GM12874 (cell line): ENCODE measurements at regions not wholly inside any gene's neighbourhood (a gene's known extent, or its start where the extent isn't known, plus 50 kb on each side); places are given as distances from the start of the nearest gene placed in this dataset.

Experiments used
- CTCF ChIP-seq: IDR thresholded peaks from 2 replicates; pipeline ENCODE4 v1.5.1; 2011; ENCODE audit warnings: low read depth, mild to moderate bottlenecking, control low read depth, low read length, moderate library complexity; ENCODE audit not compliant: insufficient read depth

GRCh38 chr14:98226411-98226810 is 1045.6 kb downstream of the BCL11B start:
- no peak for TF ChIP-seq CTCF

GRCh38 chr14:98227000-98227726 is 1044.8 kb downstream of the BCL11B start:
- no peak for TF ChIP-seq CTCF

GRCh38 chr14:98227727-98228111 is 1044.3 kb downstream of the BCL11B start:
- no peak for TF ChIP-seq CTCF

GRCh38 chr14:98229656-98230366 is 1042.2 kb downstream of the BCL11B start:
- no peak for TF ChIP-seq CTCF

- TF ChIP-seq CTCF: no peak
Observed at GRCh38 chr14:98230411-98230810, 1041.6 kb downstream of the BCL11B start.

GRCh38 chr14:98231210-98231609 is 1040.8 kb downstream of the BCL11B start:
- no peak for TF ChIP-seq CTCF

- TF ChIP-seq CTCF: no peak
Observed at GRCh38 chr14:98233656-98234055, 1038.3 kb downstream of the BCL11B start.
